BLaER1 treated with 17β-estradiol and CSF1 and Interleukin-3, amounts not matched to agents 10 nM and 100 nM (cell line): ENCODE measurements at regions not wholly inside any gene's neighbourhood (a gene's known extent, or its start where the extent isn't known, plus 50 kb on each side); places are given as distances from the start of the nearest gene placed in this dataset.
A peak's percentile ranks its signal among the peaks of the same experiment; 100 is the strongest.
"Not testable (repeated sequence)": the region's sequence is repeated elsewhere in the genome, so short reads cannot be mapped to it uniquely, and the experiment has no call there.

Experiments
- H3K27ac ChIP-seq, 11 experiments: shearing (Covaris generic); formaldehyde crosslinking; 2 replicates each; pipeline ENCODE4 v1.8.1; 2022
- H3K27me3 ChIP-seq, 11 experiments: shearing (Covaris generic); formaldehyde crosslinking; 2 replicates each; pipeline ENCODE4 v1.8.1; 2022
- H3K36me3 ChIP-seq, 11 experiments: shearing (Covaris generic); formaldehyde crosslinking; 2 replicates each; pipeline ENCODE4 v1.8.1; 2022
- H3K4me1 ChIP-seq, 10 experiments: shearing (Covaris generic); formaldehyde crosslinking; 2 replicates each; pipeline ENCODE4 v1.8.1; 2022
- H3K4me2 ChIP-seq, 11 experiments: shearing (Covaris generic); formaldehyde crosslinking; 2 replicates each; pipeline ENCODE4 v1.8.1; 2022
- H3K4me3 ChIP-seq, 10 experiments: shearing (Covaris generic); formaldehyde crosslinking; 2 replicates each; pipeline ENCODE4 v1.8.1; 2022
- H3K9ac ChIP-seq, 11 experiments: shearing (Covaris generic); formaldehyde crosslinking; 2 replicates each; pipeline ENCODE4 v1.8.1; 2022
- H3K9me3 ChIP-seq, 11 experiments: shearing (Covaris generic); formaldehyde crosslinking; replicated peaks in 1 of 11; 2 replicates each; pipeline ENCODE4 v1.8.1; 2022
- H4K20me1 ChIP-seq, 11 experiments: shearing (Covaris generic); formaldehyde crosslinking; 2 replicates each; pipeline ENCODE4 v1.8.1; 2022
- Cebpa-rat ChIP-seq, 11 experiments: shearing (Covaris generic); IDR thresholded peaks; 2 replicates each; pipeline ENCODE4 v1.8.1; 2022

DNA sequence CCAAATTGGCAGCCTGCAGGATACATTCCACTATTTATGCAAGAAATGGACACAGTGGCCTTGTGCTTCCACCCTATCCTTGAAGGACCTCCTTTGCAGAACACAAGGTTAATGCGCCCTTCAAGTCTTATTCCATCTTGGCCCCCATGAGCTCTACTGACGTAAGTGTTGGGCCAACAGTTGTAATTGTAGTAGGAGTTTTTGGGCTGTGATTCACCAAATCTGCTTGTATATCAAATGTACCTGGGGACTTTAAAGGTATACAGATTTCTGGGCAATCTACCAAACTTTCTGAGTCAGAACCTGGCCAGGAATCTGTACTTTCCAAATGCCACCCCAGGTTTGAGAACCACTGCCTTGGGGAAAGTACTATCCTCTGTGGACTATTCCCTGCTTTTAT lies 100.9 kb upstream of the MARK1 start:
- Histone ChIP-seq H3K4me2 (no peak overlapping the region), H3K27ac (no peak overlapping the region), H3K4me3 (no peak overlapping the region)

DNA sequence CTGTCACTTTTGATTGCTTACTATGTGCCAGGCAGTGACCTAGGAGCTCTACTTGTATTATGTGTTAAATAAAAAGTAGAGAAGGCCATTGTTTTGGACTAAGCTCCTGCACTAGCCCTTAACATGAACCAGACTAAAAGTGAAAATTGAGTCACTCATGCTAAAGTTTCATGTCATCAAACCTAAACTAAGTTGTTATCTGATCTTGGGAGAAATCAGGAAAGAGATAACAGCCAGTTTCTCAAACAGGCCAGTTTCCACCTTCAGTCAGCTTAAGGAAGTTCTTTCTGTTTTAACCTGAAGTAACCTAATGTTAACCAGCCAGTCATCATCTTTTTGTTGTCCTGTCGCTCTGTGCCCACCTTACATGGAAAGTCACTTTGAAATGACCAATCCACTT lies 102.1 kb upstream of the MARK1 start:
- TF ChIP-seq Cebpa-rat (IDR thresholded peaks at IDR 0.05) = no peak
- Histone ChIP-seq H4K20me1 (no peaks in the 10 kb centered on the region), H3K27ac (no peak overlapping the region), H3K4me3 (no peak overlapping the region), H3K4me2 (no peak overlapping the region), H3K36me3 (no peaks in the 10 kb centered on the region), H3K9ac (no peak overlapping the region), H3K9me3 (no peaks in the 10 kb centered on the region), H3K4me1 (no peaks in the 10 kb centered on the region), H3K27me3 (no peaks in the 10 kb centered on the region)

More for the DNA sequence above, 100.9 kb upstream of the MARK1 start:
- H4K20me1 ChIP-seq = no peaks in the 10 kb centered on the region
- H3K36me3 ChIP-seq = no peaks in the 10 kb centered on the region
- no peak for TF ChIP-seq Cebpa-rat (IDR thresholded peaks at IDR 0.05)
- no peaks in the 10 kb centered on the region for H3K4me1 ChIP-seq
- H3K27me3 ChIP-seq = no peaks in the 10 kb centered on the region
- no peaks in the 10 kb centered on the region for H3K9me3 ChIP-seq
- H3K9ac ChIP-seq = no peak overlapping the region

DNA sequence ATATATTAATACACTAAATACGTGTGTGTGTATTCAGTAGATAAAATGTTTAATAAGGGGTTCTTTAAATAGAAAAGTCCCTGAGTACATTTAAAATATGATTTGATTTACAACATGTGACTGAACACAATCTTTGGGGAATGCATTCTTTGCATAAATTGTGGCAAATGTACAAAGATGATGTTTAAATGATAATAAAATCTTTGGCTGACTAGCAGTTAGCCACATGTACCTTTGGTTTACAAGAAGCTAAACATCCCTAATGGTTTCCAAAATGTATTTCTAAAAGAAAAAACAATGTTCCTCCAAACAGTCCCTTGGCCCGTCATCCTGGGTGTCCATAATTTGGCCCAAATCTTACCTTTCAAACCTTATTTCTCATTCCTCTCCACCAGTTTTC lies 106.4 kb upstream of the MARK1 start:
- Histone ChIP-seq H3K4me2 (no peak overlapping the region), H3K27ac (no peak overlapping the region), H3K4me3 (no peak overlapping the region), H3K36me3 (no peaks in the 10 kb centered on the region), H3K9me3 (no peaks in the 10 kb centered on the region), H3K27me3 (no peaks in the 10 kb centered on the region), H3K9ac (no peak overlapping the region), H4K20me1 (no peaks in the 10 kb centered on the region), H3K4me1 (no peaks in the 10 kb centered on the region)
- no peak for TF ChIP-seq Cebpa-rat (IDR thresholded peaks at IDR 0.05)

DNA sequence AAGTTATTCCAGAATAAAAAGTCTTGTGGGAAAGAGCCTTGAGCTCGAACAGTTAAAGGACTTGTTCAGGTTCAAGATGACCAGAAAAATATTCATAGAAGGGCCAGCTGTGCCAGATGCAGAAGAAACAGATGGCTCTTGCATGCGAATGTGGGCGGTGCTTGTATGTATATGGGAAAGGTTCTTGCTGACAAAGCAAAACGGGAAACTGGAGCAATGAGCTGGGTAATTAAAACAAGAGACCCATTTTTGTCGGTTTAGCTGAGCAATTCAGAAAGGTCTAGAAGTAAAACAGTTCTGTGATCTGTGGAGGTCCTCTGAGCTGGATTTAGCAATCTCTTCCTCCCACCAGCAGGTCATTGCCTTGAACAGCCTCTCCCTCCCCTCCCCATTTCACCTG lies 107.2 kb upstream of the MARK1 start:
- Histone ChIP-seq H3K9ac (no peak overlapping the region), H3K4me3 (no peak overlapping the region), H4K20me1 (no peaks in the 10 kb centered on the region), H3K4me1 (no peaks in the 10 kb centered on the region), H3K9me3 (no peaks in the 10 kb centered on the region), H3K4me2 (no peak overlapping the region), H3K27me3 (no peaks in the 10 kb centered on the region), H3K36me3 (no peaks in the 10 kb centered on the region), H3K27ac (no peak overlapping the region)
- no peak for TF ChIP-seq Cebpa-rat (IDR thresholded peaks at IDR 0.05)

DNA sequence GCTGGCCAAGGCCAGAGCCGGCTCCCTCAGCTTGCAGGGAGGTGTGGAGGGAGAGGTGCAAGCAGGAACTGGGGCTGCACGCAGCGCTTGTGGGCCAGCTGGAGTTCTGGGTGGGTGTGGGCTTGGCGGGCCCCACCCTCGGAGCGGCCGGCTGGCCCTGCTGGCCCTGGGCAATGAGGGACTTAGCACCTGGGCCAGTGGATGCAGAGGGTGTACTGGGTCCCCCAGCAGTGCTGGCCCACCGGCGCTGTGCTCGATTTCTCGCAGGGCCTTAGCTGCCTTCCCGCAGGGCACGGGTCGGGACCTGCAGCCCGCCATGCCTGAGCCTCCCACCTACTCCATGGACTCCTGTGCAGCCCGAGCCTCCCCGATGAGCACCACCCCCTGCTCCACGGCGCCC lies 115.6 kb upstream of the MARK1 start:
- H3K4me1 ChIP-seq = peaks cover 0 to 12% (median 0%) of the 10 kb centered on the region in 10 experiments; a peak in 1 of 20 replicates
- H3K36me3 ChIP-seq, H3K4me2 ChIP-seq: not testable (repeated sequence)

DNA sequence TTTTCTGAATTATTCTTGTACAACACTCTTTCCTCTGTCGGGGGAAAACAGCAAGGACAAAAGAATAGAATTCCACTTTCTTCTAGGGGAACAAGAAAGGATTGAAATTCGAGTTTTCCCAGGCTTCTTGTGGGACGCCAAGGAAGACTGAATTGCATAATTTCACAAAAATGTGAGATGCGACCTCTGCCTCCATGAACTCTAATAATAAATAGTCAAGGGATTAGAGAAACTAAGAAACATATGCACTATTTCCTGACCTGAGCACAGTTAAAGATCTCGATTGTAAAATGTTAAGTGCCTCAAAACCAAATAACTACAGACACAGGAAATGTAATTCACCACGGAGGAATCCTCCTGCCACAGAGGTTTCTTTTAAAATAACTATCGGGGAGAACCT lies 117.3 kb upstream of the MARK1 start:
- Histone ChIP-seq H3K27ac (no peak overlapping the region), H3K27me3 (no peaks in the 10 kb centered on the region), H3K9me3 (no peaks in the 10 kb centered on the region; a peak in 2 of 22 replicates), H3K4me2 (peak overlapping the region in 5 of 11 experiments; percentile 4 to 24 (median 16); a peak in 5 of 22 replicates), H3K9ac (no peak overlapping the region), H3K36me3 (no peaks in the 10 kb centered on the region), H3K4me3 (no peak overlapping the region), H4K20me1 (no peaks in the 10 kb centered on the region), H3K4me1 (peaks cover 0 to 12% (median 0%) of the 10 kb centered on the region in 10 experiments; a peak in 1 of 20 replicates)
- TF ChIP-seq Cebpa-rat (IDR thresholded peaks at IDR 0.05) = no peak

More for the DNA sequence above, 115.6 kb upstream of the MARK1 start:
- not testable (repeated sequence) for H3K4me3 ChIP-seq, H4K20me1 ChIP-seq, H3K9me3 ChIP-seq, H3K9ac ChIP-seq, H3K27me3 ChIP-seq, H3K27ac ChIP-seq

DNA sequence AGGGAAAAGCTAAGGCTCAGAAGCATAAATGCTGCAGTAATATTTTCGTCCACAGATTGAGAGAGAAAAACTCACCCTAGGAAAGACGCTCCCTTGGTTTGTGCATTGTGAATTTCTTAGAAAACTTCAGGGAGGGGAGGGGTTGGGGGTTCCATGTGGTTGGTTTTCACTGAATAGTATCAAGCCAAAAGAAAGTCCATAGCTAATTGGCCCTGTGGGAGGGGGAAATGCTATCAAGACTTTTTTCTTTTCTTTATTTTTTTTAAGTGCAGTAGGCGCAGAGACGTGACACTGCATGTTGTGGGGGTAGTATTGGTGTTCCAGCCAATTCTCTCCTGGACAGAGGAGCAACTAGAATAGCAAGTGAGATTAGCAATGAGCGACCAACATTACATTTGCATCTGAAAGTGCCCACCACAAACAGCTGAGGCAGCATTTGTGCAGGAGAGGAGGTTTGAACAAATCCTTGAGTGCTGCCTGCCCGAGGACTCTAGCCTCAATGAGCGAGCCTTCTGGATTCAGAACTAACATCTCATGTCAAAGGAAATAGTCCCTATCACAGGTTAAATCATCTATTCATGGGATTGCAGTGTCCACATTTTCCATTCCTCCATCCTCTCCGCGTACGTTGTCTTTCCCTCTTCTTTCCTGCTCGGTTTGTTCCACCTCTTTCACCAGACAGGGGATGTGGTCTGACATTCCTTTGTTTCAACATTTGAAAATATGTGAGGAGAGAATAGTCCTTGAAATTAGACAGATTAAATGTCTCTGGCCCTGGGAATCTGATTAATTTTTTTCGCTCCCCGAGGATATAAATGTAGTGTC lies 118.0 kb upstream of the MARK1 start:
- no peak overlapping the region for H3K27ac ChIP-seq
- H3K9me3 ChIP-seq = no peaks in the 10 kb centered on the region; a peak in 2 of 22 replicates
- H3K9ac ChIP-seq = no peak overlapping the region
- peaks cover 0 to 15% (median 2%) of the 10 kb centered on the region in 10 experiments; a peak in 9 of 20 replicates for H3K4me1 ChIP-seq
- no peak for TF ChIP-seq Cebpa-rat (IDR thresholded peaks at IDR 0.05)
- H4K20me1 ChIP-seq = no peaks in the 10 kb centered on the region
- peak overlapping the region in 3 of 11 experiments; percentile 10 to 24 (median 16); a peak in 3 of 22 replicates for H3K4me2 ChIP-seq
- no peaks in the 10 kb centered on the region for H3K27me3 ChIP-seq
- no peak overlapping the region for H3K4me3 ChIP-seq
- no peaks in the 10 kb centered on the region for H3K36me3 ChIP-seq

DNA sequence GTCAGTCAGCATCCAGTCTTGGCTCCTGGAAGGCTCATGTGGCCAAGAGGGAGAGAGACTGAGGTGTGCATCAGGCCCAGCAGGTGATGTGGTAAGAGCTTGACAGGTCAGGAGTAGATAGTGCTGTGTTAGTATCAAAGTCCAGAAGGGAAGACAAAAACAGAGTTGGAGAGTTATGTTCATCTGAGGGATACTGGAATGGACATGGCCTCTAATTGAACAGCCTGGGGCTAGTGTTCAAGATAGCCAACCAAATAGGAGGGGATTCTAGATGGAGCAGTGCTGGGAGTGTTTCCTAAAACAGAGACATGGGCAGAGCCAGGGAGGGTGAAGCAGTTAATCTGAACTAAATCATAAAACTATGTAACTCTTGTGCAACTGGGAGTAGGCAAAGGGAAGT lies 120.7 kb upstream of the MARK1 start:
- peaks cover 0 to 24% (median 12%) of the 10 kb centered on the region in 10 experiments; a peak in 14 of 20 replicates for H3K4me1 ChIP-seq
- H3K4me3 ChIP-seq = no peak overlapping the region
- H3K27ac ChIP-seq = no peak overlapping the region
- TF ChIP-seq Cebpa-rat (IDR thresholded peaks at IDR 0.05) = no peak
- peaks cover 0 to 7% (median 0%) of the 10 kb centered on the region in 11 experiments; a peak in 4 of 22 replicates for H3K9me3 ChIP-seq
- H3K4me2 ChIP-seq = no peak overlapping the region
- no peaks in the 10 kb centered on the region for H4K20me1 ChIP-seq
- H3K27me3 ChIP-seq = no peaks in the 10 kb centered on the region
- H3K9ac ChIP-seq = no peak overlapping the region
- H3K36me3 ChIP-seq = no peaks in the 10 kb centered on the region

DNA sequence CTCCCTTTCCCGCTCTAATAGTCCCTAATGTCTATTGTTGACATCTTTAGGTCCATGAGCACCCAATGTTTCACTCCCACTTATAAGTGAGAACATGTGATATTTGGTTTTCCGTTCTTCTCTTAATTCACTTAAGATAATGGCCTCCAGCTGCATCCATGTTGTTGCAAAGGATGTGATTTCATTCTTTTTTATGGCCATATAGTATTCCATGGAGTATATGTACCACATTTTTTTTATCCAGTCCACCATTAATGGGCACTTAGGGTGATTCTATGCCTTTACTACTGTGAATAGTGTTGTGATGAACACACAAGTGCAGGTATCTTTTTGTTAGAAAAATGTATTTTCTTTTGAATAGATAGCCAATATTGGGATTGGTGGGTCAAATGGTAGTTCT lies 126.0 kb upstream of the RAB3GAP2 start:
- Histone ChIP-seq H3K27ac (no peak overlapping the region), H3K4me1 (no peaks in the 10 kb centered on the region), H3K9ac (no peak overlapping the region), H3K27me3 (no peaks in the 10 kb centered on the region), H3K36me3 (no peaks in the 10 kb centered on the region), H3K9me3 (peaks cover 0 to 9% (median 0%) of the 10 kb centered on the region in 11 experiments; a peak in 2 of 22 replicates), H4K20me1 (no peaks in the 10 kb centered on the region), H3K4me3 (no peak overlapping the region), H3K4me2 (no peak overlapping the region)
- no peak for TF ChIP-seq Cebpa-rat (IDR thresholded peaks at IDR 0.05)

DNA sequence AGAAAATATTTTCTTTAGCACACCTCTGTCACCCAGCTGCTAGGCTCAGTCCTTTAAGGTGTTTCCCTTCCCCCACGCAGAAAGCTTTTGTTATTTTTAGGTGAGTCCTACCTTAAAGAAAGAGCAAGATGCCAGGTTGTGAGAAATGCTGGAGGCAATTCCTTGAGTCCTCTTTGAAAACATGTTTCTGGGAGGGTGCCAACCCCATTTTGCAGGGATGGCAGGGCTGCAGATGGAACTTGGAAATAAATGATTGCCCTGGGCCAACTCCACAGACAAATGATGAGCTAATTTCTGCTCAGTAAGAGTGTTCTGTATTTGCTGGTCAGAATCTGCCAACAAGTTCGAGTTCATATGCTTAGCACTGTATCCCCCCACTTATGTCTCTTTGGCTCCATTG lies 119.2 kb upstream of the RAB3GAP2 start:
- no peak for TF ChIP-seq Cebpa-rat (IDR thresholded peaks at IDR 0.05)
- Histone ChIP-seq H4K20me1 (no peaks in the 10 kb centered on the region), H3K9me3 (no peaks in the 10 kb centered on the region), H3K9ac (no peak overlapping the region), H3K27ac (no peak overlapping the region), H3K4me1 (no peaks in the 10 kb centered on the region), H3K27me3 (no peaks in the 10 kb centered on the region), H3K36me3 (no peaks in the 10 kb centered on the region), H3K4me2 (no peak overlapping the region), H3K4me3 (no peak overlapping the region)
